Panc1 (cell line): ENCODE measurements at regions not wholly inside any gene's neighbourhood (a gene's known extent, or its start where the extent isn't known, plus 50 kb on each side); places are given as distances from the start of the nearest gene placed in this dataset.

Experiments
- ATAC-seq: fragments of 200-7000 bp; cut with Tn5 transposase; 2 replicates; pipeline ENCODE4 v1.9.1; 2020; ENCODE audit warnings: mild to moderate bottlenecking, moderate library complexity
- BruUV-seq: library from RNA; stranded (reverse); fragments of 400-500 nt; replicated peaks from 2 replicates; lab custom pipeline; 2021; lab: Mats Ljungman, UMichigan
- CTCF ChIA-PET: fragments of 300-600 bp; sonication (Branson Sonifier 250); formaldehyde crosslinking; loops from one replicate; lab custom pipeline; 2022; ENCODE audit warnings: antibody characterized with exemption; lab: Charles Lee
- POLR2A ChIA-PET: fragments of 300-600 bp; sonication (Branson Sonifier 250); formaldehyde crosslinking; loops from one replicate; lab custom pipeline; 2022; ENCODE audit warnings: antibody characterized with exemption; lab: Charles Lee
- DNase-seq: peaks from one replicate; pipeline ENCODE4 v3.0.0-alpha.2; 2010; ENCODE audit warnings: low read depth, low spot score
- H3K27ac ChIP-seq: 2 replicates; pipeline ENCODE4 v1.5.1; 2011; ENCODE audit warnings: mild to moderate bottlenecking, low read length, inconsistent platforms
- H3K27me3 ChIP-seq: fragments of 200-500 bp; sonication (Bioruptor generic); 2 replicates; pipeline ENCODE4 v1.6.0; 2014; ENCODE audit warnings: low read length, inconsistent platforms; ENCODE audit not compliant: control insufficient read depth, insufficient read depth
- H3K36me3 ChIP-seq: fragments of 200-500 bp; sonication (Bioruptor generic); 2 replicates; pipeline ENCODE4 v1.5.1; 2014; ENCODE audit warnings: inconsistent platforms, mild to moderate bottlenecking, low read length, moderate library complexity; ENCODE audit not compliant: control insufficient read depth, insufficient read depth
- H3K4me1 ChIP-seq: 2 replicates; pipeline ENCODE4 v1.5.1; 2011; ENCODE audit warnings: inconsistent platforms, mild to moderate bottlenecking, low read length, moderate library complexity; ENCODE audit not compliant: control insufficient read depth, insufficient read depth
- H3K4me3 ChIP-seq, 2 experiments: 2 replicates each; pipeline ENCODE4 v1.5.1; 2011 to 2012; ENCODE audit warnings: low read depth in 2 of 2, low read length in 2 of 2, mild to moderate bottlenecking in 2 of 2, inconsistent platforms in 1 of 2, moderate library complexity in 1 of 2
- H3K9me3 ChIP-seq: fragments of 200-500 bp; sonication (Bioruptor generic); 2 replicates; pipeline ENCODE4 v1.5.1; 2014; ENCODE audit warnings: low read depth, mild to moderate bottlenecking, inconsistent platforms, low read length, moderate library complexity; ENCODE audit not compliant: control insufficient read depth, insufficient read depth
- POLR2AphosphoS5 ChIP-seq: IDR thresholded peaks from 2 replicates; pipeline ENCODE4 v1.6.1; 2012; ENCODE audit warnings: mild to moderate bottlenecking, low read depth, low read length, moderate library complexity
- SIN3A ChIP-seq: IDR thresholded peaks from 2 replicates; pipeline ENCODE4 v1.6.1; 2012; ENCODE audit warnings: low read depth, mild to moderate bottlenecking, low read length, moderate library complexity, borderline replicate concordance; ENCODE audit not compliant: insufficient read depth
- TCF7L2 ChIP-seq: IDR thresholded peaks from 2 replicates; pipeline ENCODE4 v1.6.1; 2011; ENCODE audit warnings: mild to moderate bottlenecking, low read depth, low read length, inconsistent platforms
- in situ Hi-C: cut with HindIII; loops from 2 replicates; pipeline ENCODE4 v1.10.0; 2016; ENCODE audit warnings: low sequenced_read_pairs, low pct_unique_long_range_greater_than_20kb
- intact Hi-C: fragments of 100-400 bp; cut with micrococcal nuclease; formaldehyde crosslinking; loops from one replicate; pipeline ENCODE4 v1.10.0; 2022; ENCODE audit not compliant: unreplicated experiment
- TF ChIP-seq, protein P1 (sequence below): fragments of 450-650 bp; IDR thresholded peaks from 2 replicates; pipeline ENCODE4 v1.5.1; 2017; ENCODE audit warnings: mild to moderate bottlenecking
- TF ChIP-seq, protein P2 (sequence below), 2 experiments: IDR thresholded peaks; 2 replicates each; pipeline ENCODE4 v1.6.1; 2011 to 2012; ENCODE audit warnings: low read depth in 2 of 2, control low read depth in 1 of 2, low read length in 1 of 2, mild to moderate bottlenecking in 1 of 2, moderate library complexity in 1 of 2; ENCODE audit not compliant: insufficient read depth in 1 of 2

- Histone ChIP-seq H3K27me3 (no peaks in the 10 kb centered on the region), H3K4me3 (no peak overlapping the region), H3K27ac (no peak overlapping the region), H3K36me3 (no peaks in the 10 kb centered on the region), H3K4me1 (no peaks in the 10 kb centered on the region), H3K9me3 (no peaks in the 10 kb centered on the region)
- POLR2A ChIA-PET = no interaction called here
- ATAC-seq = no peak
- no TSS peak for BruUV-seq
- in situ Hi-C loops = no loop called here
- no peak for DNase-seq
- CTCF ChIA-PET = no interaction called here
- TF ChIP-seq, protein P1, sequence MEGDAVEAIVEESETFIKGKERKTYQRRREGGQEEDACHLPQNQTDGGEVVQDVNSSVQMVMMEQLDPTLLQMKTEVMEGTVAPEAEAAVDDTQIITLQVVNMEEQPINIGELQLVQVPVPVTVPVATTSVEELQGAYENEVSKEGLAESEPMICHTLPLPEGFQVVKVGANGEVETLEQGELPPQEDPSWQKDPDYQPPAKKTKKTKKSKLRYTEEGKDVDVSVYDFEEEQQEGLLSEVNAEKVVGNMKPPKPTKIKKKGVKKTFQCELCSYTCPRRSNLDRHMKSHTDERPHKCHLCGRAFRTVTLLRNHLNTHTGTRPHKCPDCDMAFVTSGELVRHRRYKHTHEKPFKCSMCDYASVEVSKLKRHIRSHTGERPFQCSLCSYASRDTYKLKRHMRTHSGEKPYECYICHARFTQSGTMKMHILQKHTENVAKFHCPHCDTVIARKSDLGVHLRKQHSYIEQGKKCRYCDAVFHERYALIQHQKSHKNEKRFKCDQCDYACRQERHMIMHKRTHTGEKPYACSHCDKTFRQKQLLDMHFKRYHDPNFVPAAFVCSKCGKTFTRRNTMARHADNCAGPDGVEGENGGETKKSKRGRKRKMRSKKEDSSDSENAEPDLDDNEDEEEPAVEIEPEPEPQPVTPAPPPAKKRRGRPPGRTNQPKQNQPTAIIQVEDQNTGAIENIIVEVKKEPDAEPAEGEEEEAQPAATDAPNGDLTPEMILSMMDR = no peak
- TF ChIP-seq TCF7L2 (no peak), SIN3A (no peak), POLR2AphosphoS5 (no peak)
- TF ChIP-seq, protein P2, sequence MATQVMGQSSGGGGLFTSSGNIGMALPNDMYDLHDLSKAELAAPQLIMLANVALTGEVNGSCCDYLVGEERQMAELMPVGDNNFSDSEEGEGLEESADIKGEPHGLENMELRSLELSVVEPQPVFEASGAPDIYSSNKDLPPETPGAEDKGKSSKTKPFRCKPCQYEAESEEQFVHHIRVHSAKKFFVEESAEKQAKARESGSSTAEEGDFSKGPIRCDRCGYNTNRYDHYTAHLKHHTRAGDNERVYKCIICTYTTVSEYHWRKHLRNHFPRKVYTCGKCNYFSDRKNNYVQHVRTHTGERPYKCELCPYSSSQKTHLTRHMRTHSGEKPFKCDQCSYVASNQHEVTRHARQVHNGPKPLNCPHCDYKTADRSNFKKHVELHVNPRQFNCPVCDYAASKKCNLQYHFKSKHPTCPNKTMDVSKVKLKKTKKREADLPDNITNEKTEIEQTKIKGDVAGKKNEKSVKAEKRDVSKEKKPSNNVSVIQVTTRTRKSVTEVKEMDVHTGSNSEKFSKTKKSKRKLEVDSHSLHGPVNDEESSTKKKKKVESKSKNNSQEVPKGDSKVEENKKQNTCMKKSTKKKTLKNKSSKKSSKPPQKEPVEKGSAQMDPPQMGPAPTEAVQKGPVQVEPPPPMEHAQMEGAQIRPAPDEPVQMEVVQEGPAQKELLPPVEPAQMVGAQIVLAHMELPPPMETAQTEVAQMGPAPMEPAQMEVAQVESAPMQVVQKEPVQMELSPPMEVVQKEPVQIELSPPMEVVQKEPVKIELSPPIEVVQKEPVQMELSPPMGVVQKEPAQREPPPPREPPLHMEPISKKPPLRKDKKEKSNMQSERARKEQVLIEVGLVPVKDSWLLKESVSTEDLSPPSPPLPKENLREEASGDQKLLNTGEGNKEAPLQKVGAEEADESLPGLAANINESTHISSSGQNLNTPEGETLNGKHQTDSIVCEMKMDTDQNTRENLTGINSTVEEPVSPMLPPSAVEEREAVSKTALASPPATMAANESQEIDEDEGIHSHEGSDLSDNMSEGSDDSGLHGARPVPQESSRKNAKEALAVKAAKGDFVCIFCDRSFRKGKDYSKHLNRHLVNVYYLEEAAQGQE (IDR thresholded peaks at IDR 0.05; ENCODE audit: insufficient read depth in 1 of 2, low read depth in 2 of 2, low read length in 1 of 2) = no peak
- intact Hi-C loops = no loop called here
Measured at GRCh38 chr13:37357548-37357947, 241.0 kb downstream of the POSTN start.

DNA sequence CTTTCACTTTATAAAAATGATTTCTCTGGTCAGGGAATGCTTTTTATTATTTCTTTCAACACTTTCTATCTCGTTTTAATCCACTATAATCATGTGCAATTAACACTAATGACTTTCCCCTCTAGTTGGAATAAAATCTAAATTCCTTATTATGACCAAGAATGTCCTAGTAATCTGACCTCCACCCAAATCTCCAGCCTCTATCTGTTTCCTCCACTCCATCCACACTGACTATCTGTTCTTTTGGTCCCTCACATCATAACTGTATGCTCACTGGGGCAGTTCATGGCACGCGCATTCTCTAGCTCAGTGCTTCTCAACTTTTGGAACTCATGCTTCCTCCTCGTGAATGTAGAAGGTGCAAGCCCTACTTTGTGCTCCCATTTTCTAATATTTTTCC is 244.7 kb downstream of the POSTN start:
- no peaks in the 10 kb centered on the region for H3K27me3 ChIP-seq
- intact Hi-C loops = no loop called here
- no peaks in the 10 kb centered on the region for H3K36me3 ChIP-seq
- no peak overlapping the region for H3K27ac ChIP-seq
- H3K4me3 ChIP-seq = no peak overlapping the region
- H3K4me1 ChIP-seq = no peaks in the 10 kb centered on the region
- CTCF ChIA-PET = no interaction called here
- ATAC-seq (no peak), DNase-seq (no peak)
- POLR2A ChIA-PET = no interaction called here
- in situ Hi-C loops = no loop called here
- BruUV-seq = no TSS peak
- TF ChIP-seq, protein P1 = no peak
- TF ChIP-seq, protein P2 (IDR thresholded peaks at IDR 0.05; ENCODE audit: insufficient read depth in 1 of 2, low read depth in 2 of 2, low read length in 1 of 2) = no peak
- TF ChIP-seq SIN3A (no peak), TCF7L2 (no peak), POLR2AphosphoS5 (no peak)
- H3K9me3 ChIP-seq = no peaks in the 10 kb centered on the region
